GM20000 (cell line): ENCODE measurements at regions not wholly inside any gene's neighbourhood (a gene's known extent, or its start where the extent isn't known, plus 50 kb on each side); places are given as distances from the start of the nearest gene placed in this dataset.
"Not testable (repeated sequence)": the region's sequence is repeated elsewhere in the genome, so short reads cannot be mapped to it uniquely, and the experiment has no call there.

Experiments used
- DNase-seq: peaks from one replicate; pipeline ENCODE4 v3.0.0; 2012; ENCODE audit warnings: low spot score
- TF ChIP-seq, protein P1 (sequence below): IDR thresholded peaks from 2 replicates; pipeline ENCODE4 v1.5.1; 2012; ENCODE audit warnings: mild to moderate bottlenecking, control low read depth; ENCODE audit errors: extremely low read depth, missing control alignments

- no peak for DNase-seq
- TF ChIP-seq, protein P1, sequence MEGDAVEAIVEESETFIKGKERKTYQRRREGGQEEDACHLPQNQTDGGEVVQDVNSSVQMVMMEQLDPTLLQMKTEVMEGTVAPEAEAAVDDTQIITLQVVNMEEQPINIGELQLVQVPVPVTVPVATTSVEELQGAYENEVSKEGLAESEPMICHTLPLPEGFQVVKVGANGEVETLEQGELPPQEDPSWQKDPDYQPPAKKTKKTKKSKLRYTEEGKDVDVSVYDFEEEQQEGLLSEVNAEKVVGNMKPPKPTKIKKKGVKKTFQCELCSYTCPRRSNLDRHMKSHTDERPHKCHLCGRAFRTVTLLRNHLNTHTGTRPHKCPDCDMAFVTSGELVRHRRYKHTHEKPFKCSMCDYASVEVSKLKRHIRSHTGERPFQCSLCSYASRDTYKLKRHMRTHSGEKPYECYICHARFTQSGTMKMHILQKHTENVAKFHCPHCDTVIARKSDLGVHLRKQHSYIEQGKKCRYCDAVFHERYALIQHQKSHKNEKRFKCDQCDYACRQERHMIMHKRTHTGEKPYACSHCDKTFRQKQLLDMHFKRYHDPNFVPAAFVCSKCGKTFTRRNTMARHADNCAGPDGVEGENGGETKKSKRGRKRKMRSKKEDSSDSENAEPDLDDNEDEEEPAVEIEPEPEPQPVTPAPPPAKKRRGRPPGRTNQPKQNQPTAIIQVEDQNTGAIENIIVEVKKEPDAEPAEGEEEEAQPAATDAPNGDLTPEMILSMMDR = no peak
Observed at GRCh38 chr12:124470139-124470538, 97.3 kb downstream of the NCOR2 start.

DNA sequence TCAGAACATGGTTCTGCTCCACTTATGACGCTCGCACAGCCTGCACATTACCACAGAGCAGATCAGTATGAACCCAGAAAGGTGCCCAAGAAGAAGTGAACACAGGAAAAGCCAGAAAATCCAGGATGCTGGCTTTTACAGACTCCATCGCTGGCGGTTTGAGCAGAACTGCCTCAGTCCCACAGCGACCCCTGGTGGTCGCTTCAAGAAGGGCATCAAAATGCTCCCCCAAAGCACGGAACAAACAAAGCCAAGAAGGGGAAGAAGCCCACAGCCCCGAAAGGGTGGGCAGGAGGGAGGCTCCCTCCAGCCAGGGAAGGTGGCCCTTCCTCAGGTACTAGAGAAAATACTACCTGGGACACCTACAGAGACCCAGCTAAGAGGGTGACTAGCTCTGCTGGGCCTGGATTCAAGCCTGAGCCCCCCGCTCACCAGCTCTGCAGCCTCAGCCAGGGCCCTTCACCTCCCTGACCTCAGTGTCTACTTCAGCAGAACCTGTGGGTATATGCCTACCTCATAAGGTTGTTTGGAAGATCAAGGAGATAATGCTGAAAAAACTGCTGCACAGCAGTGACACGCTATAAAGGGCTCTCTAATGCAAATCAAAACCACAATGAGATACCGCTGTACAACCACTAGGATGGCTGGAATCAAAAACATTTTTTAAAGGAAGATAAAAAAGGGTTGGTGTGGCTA lies 98.1 kb downstream of the NCOR2 start:
- no peak for DNase-seq
- TF ChIP-seq, protein P1 = peak; percentile 41

DNA sequence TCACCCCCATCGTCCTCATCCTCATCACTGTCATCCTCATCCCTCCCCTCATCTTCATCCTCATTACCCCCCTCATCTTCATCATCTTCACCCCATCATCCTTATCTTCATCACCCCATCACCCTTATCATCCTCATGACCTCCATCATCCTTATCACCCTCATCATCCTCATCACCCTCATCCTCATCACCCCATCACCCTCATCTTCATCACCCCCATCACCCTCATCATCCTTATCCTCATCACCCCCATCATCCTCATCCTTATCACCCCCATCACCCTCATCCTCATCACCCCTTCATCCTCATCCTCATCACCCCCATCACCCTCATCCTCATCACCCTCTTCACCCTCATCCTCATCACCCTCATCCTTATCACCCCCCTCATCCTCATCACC lies 99.9 kb downstream of the NCOR2 start:
- DNase-seq = not testable (repeated sequence)

DNA sequence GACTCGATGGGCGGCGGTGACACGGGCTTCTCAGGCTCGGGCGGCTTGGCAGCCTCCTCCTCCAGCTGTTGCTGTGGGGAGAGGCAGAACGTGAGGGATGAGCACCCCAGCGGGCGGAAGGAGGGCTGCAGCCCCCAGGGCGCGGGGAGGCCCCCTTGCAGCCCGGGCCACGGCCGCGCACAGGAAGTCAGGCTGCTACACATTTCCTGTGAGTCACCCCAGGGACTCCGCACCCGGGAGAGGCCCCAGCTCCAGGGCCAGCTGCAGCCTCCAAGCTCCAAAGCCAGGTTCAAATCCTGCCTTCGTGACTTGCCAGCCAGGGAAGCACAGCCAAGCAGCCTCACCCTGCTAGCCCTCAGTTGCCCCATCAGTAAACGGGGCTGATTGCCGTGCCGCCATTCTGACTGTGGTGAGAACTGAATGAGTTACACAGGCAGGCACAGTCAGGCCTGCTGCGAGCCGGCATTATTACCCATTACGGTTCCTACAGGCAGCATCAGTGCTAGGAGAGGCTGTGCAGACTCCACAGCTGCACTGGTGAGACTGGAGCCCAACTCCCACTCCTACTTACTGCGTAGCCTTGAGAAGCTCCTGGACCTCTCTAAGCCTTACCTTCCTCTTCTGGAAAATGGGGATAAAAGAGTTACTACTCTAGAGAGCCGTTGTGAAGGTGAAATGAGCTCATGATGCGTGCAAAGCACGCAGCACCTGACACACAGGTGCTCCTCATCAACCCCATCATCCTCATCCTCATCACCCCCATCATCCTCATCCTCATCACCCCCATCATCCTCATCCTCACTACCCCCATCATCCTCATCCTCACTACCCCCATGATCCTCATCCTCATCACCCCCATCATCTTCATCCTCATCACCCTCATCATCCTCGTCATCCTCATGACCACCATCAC lies 100.9 kb downstream of the NCOR2 start:
- peak; percentile 90 for DNase-seq
- TF ChIP-seq, protein P1 = peak; percentile 17

- DNase-seq = no peak
- TF ChIP-seq, protein P1 = no peak
Observed at GRCh38 chr12:124465473-124465872, 101.9 kb downstream of the NCOR2 start.

DNA sequence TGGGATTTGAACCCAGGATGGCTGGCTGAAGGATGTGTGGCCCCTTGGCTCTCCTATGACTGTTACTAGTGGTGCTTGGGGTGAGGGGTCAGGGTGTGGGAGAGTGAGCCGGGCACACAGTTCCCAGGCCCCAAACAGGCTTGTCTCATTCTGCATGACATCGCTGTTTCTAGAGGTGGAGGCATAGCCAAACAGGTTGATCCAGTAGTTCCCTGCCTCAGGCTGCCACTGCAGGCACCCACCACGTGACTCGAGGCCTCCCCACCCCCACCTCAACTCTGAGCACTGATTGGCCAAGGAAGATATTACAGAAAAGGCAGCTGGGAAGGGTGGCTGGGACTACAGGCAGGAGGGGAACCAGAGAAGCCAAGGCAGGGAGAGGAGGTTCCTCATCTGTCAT lies 102.6 kb downstream of the NCOR2 start:
- TF ChIP-seq, protein P1 = no peak
- no peak for DNase-seq

DNA sequence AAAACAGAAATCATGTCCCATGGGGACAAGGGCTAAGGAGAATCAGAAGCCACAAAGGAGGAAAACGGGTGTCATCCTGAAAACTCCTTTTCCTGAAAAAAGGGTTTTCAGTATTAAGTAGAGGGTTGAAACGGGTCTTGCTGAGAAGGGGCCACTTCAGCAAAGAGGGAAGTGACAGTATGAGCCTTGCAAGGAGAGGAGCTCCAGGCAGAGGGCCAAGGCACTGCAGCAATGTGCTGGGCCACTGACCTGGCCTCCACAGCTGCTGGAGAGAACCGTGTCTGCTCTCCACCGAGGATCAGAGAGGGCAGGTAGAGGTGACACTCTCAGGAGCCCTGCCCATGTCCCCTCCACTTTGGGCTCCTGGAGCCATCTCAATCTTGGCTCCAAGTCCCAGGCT lies 103.3 kb downstream of the NCOR2 start:
- no peak for DNase-seq
- TF ChIP-seq, protein P1 = no peak
